HG03460 (cell line): ENCODE measurements at regions not wholly inside any gene's neighbourhood (a gene's known extent, or its start where the extent isn't known, plus 50 kb on each side); places are given as distances from the start of the nearest gene placed in this dataset.
"Not testable (repeated sequence)": the region's sequence is repeated elsewhere in the genome, so short reads cannot be mapped to it uniquely, and the experiment has no call there.

Experiments used
- ATAC-seq: cut with Tn5 transposase; IDR thresholded peaks from one replicate; pipeline ENCODE4 v1.9.1; 2021; ENCODE audit not compliant: unreplicated experiment

- no peak for ATAC-seq
These were observed 113.2 kb upstream of the VWC2 start for GRCh38 chr7:49660170-49660783.

GRCh38 chr7:49660976-49661375 is 112.5 kb upstream of the VWC2 start:
- no peak for ATAC-seq

- not testable (repeated sequence) for ATAC-seq
These were observed 107.5 kb upstream of the VWC2 start for GRCh38 chr7:49665963-49666362.

GRCh38 chr7:49666764-49667163 is 106.7 kb upstream of the VWC2 start:
- no peak for ATAC-seq

- ATAC-seq = no peak
These were observed 104.2 kb upstream of the VWC2 start for GRCh38 chr7:49669285-49669684.

GRCh38 chr7:49669692-49670260 is 103.7 kb upstream of the VWC2 start:
- no peak for ATAC-seq

GRCh38 chr7:49670991-49671390 is 102.4 kb upstream of the VWC2 start:
- no peak for ATAC-seq

GRCh38 chr7:49692516-49692915 is 80.9 kb upstream of the VWC2 start:
- ATAC-seq = no peak

- ATAC-seq = no peak
These were observed 77.5 kb upstream of the VWC2 start for GRCh38 chr7:49695971-49696370.

GRCh38 chr7:49700841-49701240 is 72.6 kb upstream of the VWC2 start:
- no peak for ATAC-seq

- ATAC-seq = no peak
These were observed 71.3 kb upstream of the VWC2 start for GRCh38 chr7:49702099-49702498.

- ATAC-seq = no peak
These were observed 70.1 kb upstream of the VWC2 start for GRCh38 chr7:49703337-49703736.

GRCh38 chr7:49703881-49704280 is 69.6 kb upstream of the VWC2 start:
- ATAC-seq = no peak

- no peak for ATAC-seq
These were observed 67.3 kb upstream of the VWC2 start for GRCh38 chr7:49706106-49706505.

- ATAC-seq = no peak
These were observed 65.5 kb upstream of the VWC2 start for GRCh38 chr7:49707891-49708290.

- ATAC-seq = no peak
These were observed 64.8 kb upstream of the VWC2 start for GRCh38 chr7:49708590-49708989.

GRCh38 chr7:49711072-49711723 is 62.2 kb upstream of the VWC2 start:
- ATAC-seq = not testable (repeated sequence)

GRCh38 chr7:49714182-49714581 is 59.3 kb upstream of the VWC2 start:
- ATAC-seq = no peak

GRCh38 chr7:49715486-49715885 is 58.0 kb upstream of the VWC2 start:
- no peak for ATAC-seq

GRCh38 chr7:49717547-49717946 is 55.9 kb upstream of the VWC2 start:
- no peak for ATAC-seq

GRCh38 chr7:49718760-49719159 is 54.7 kb upstream of the VWC2 start:
- no peak for ATAC-seq

GRCh38 chr7:49721441-49721840 is 52.0 kb upstream of the VWC2 start:
- no peak for ATAC-seq
